ENCODE measurements at regions not wholly inside any gene's neighbourhood (a gene's known extent, or its start where the extent isn't known, plus 50 kb on each side); places are given as distances from the start of the nearest gene placed in this dataset.
A peak's percentile ranks its signal among the peaks of the same experiment; 100 is the strongest.

GRCh38 chr20:56774873-56775272 lies 145.8 kb downstream of the TFAP2C start:
- Histone ChIP-seq H3K4me1 (peaks cover 0 to 7% (median 0%) of the 10 kb centered on the region in 4 donors), H3K4me3 (no peak overlapping the region), H3K36me3 (no peaks in the 10 kb centered on the region), H3K27me3 (no peaks in the 10 kb centered on the region), H3K27ac (no peak overlapping the region), H3K9me3 (no peaks in the 10 kb centered on the region)
- ATAC-seq: no peak
- WGBS (ENCODE audit: insufficient coverage, low coverage, low lambda C conversion rate, missing lambda C conversion rate): no CpG with 5 or more reads among the region's 5 CpGs
- intact Hi-C loops (cut with DNase I): no loop called here
- TF ChIP-seq CTCF (IDR thresholded peaks at IDR 0.05) (no peak), POLR2A (IDR thresholded peaks at IDR 0.05) (no peak)
- no peak for DNase-seq

- Histone ChIP-seq H3K36me3 (no peaks in the 10 kb centered on the region), H3K27me3 (no peaks in the 10 kb centered on the region), H3K27ac (no peak overlapping the region), H3K4me3 (no peak overlapping the region), H3K4me1 (peaks cover 0 to 14% (median 2%) of the 10 kb centered on the region in 4 donors), H3K9me3 (no peaks in the 10 kb centered on the region)
- intact Hi-C loops (cut with DNase I): no loop called here
- ATAC-seq (no peak), DNase-seq (no peak)
- TF ChIP-seq POLR2A (IDR thresholded peaks at IDR 0.05) (no peak), CTCF (IDR thresholded peaks at IDR 0.05) (no peak)
- 54% methylated on average over 7 of the region's 9 CpGs for WGBS (ENCODE audit: insufficient coverage, low coverage, low lambda C conversion rate, missing lambda C conversion rate)
Measured at GRCh38 chr20:56776345-56776744, 147.2 kb downstream of the TFAP2C start.

GRCh38 chr20:56778765-56779195 lies 149.7 kb downstream of the TFAP2C start:
- intact Hi-C loops (cut with DNase I): no loop called here
- H3K4me3 ChIP-seq: no peak overlapping the region
- no peaks in the 10 kb centered on the region for H3K9me3 ChIP-seq
- ATAC-seq (peak; percentile 74 to 93 (median 85)), DNase-seq (peak in 2 of 3 donors; percentile 54 to 60)
- no peak overlapping the region for H3K27ac ChIP-seq
- peaks cover 0 to 19% (median 5%) of the 10 kb centered on the region in 4 donors for H3K4me1 ChIP-seq
- no peaks in the 10 kb centered on the region for H3K27me3 ChIP-seq
- TF ChIP-seq POLR2A (IDR thresholded peaks at IDR 0.05) (no peak), CTCF (IDR thresholded peaks at IDR 0.05) (no peak)
- WGBS (ENCODE audit: insufficient coverage, low coverage, low lambda C conversion rate, missing lambda C conversion rate): 19% methylated on average over 8 of the region's 8 CpGs
- no peaks in the 10 kb centered on the region for H3K36me3 ChIP-seq

GRCh38 chr20:56779452-56780143 lies 150.5 kb downstream of the TFAP2C start:
- DNase-seq (no peak), ATAC-seq (peak in 1 of 4 donors; percentile 8)
- Histone ChIP-seq H3K9me3 (no peaks in the 10 kb centered on the region), H3K27me3 (no peaks in the 10 kb centered on the region), H3K4me3 (no peak overlapping the region), H3K36me3 (no peaks in the 10 kb centered on the region), H3K4me1 (peaks cover 0 to 19% (median 5%) of the 10 kb centered on the region in 4 donors), H3K27ac (no peak overlapping the region)
- TF ChIP-seq CTCF (IDR thresholded peaks at IDR 0.05) (no peak), POLR2A (IDR thresholded peaks at IDR 0.05) (no peak)
- WGBS (ENCODE audit: insufficient coverage, low coverage, low lambda C conversion rate, missing lambda C conversion rate): 67% methylated on average over 9 of the region's 11 CpGs
- intact Hi-C loops (cut with DNase I): no loop called here

All from right lobe of liver (tissue), 6 donors.